ENCODE measurements at regions not wholly inside any gene's neighbourhood (a gene's known extent, or its start where the extent isn't known, plus 50 kb on each side); places are given as distances from the start of the nearest gene placed in this dataset.
"Not testable (repeated sequence)": the region's sequence is repeated elsewhere in the genome, so short reads cannot be mapped to it uniquely, and the experiment has no call there.

DNA sequence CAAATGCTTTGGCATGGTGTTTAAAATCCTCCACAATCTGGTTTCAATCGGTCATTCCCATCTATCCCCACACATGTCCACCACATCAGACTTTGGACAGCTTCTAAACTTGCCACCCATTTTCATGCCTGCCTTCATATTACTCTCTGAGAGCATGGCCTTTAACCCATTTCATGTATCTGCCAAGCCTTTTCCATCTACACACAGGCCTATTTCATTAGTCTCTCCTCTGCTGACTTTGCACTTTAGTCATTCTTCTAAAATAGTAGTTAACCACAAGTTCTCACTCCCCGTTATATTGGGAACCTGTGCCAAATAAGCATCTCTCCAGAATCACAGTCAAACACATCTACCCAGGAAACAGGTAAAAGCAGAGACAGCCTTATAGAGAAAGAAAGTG, 142.2 kb downstream of the MZT1 start:
- Histone ChIP-seq H3K36me3 (ENCODE audit: insufficient read depth, low read length) (no peaks in the 10 kb centered on the region), H3K4me1 (ENCODE audit: control insufficient read depth, insufficient read depth, low read length) (no peaks in the 10 kb centered on the region), H3K4me3 (ENCODE audit: low read length) (no peak overlapping the region), H3K9me3 (replicated peaks; ENCODE audit: low read length) (no peaks in the 10 kb centered on the region), H3K4me2 (ENCODE audit: low read length) (no peak overlapping the region), H3K9ac (ENCODE audit: low read depth, low read length) (no peak overlapping the region), H3K27me3 (ENCODE audit: control insufficient read depth, insufficient read depth, low read length) (peaks cover 4% of the 10 kb centered on the region)

DNA sequence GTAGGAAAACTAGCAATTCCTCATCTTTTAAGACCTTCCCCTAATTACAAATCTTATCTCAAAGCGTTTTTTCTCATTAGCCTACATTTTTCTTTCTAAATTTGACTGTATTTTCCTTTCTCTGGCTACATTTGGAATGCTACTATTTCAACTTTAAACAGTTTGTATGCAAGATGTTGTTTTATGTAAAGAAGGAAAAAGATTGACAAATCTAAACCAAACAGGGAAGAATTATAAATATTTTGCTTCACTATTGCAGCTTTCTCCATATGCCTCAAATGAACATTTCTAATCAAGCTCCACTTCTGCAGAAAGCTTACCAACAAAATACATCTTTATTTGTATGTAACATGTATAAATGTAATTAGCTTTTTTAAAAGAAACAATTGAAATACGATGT, 156.2 kb downstream of the MZT1 start:
- Histone ChIP-seq H3K4me3 (ENCODE audit: low read length) (no peak overlapping the region), H3K27me3 (ENCODE audit: control insufficient read depth, insufficient read depth, low read length) (no peaks in the 10 kb centered on the region), H3K4me2 (ENCODE audit: low read length) (no peak overlapping the region), H3K9ac (ENCODE audit: low read depth, low read length) (no peak overlapping the region), H3K4me1 (ENCODE audit: control insufficient read depth, insufficient read depth, low read length) (no peaks in the 10 kb centered on the region), H3K9me3 (replicated peaks; ENCODE audit: low read length) (no peaks in the 10 kb centered on the region), H3K36me3 (ENCODE audit: insufficient read depth, low read length) (no peaks in the 10 kb centered on the region)

DNA sequence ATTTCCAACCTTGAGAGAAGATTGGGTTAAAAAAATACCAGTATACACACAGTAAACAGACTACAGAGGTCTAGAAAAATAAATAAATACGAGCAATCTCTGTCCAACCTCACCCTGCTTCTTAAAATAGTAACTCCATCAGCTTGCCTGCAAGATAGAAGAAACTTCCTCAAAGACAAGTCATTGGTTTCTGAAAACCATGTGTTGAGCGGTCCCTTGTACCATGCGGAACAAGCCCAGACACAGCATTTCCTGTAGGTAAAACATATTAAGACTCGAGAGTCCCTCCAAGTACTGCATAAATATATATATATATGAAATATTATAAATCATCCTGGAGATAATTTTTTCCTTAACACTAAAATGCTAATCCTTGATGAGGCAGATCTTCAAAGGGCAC, 157.4 kb downstream of the MZT1 start:
- H3K9me3 ChIP-seq (replicated peaks; ENCODE audit: low read length) = no peaks in the 10 kb centered on the region
- H3K4me2 ChIP-seq (ENCODE audit: low read length) = no peak overlapping the region
- no peaks in the 10 kb centered on the region for H3K27me3 ChIP-seq (ENCODE audit: control insufficient read depth, insufficient read depth, low read length)
- no peaks in the 10 kb centered on the region for H3K36me3 ChIP-seq (ENCODE audit: insufficient read depth, low read length)
- H3K4me3 ChIP-seq (ENCODE audit: low read length) = no peak overlapping the region
- H3K4me1 ChIP-seq (ENCODE audit: control insufficient read depth, insufficient read depth, low read length) = no peaks in the 10 kb centered on the region
- H3K9ac ChIP-seq (ENCODE audit: low read depth, low read length) = no peak overlapping the region

DNA sequence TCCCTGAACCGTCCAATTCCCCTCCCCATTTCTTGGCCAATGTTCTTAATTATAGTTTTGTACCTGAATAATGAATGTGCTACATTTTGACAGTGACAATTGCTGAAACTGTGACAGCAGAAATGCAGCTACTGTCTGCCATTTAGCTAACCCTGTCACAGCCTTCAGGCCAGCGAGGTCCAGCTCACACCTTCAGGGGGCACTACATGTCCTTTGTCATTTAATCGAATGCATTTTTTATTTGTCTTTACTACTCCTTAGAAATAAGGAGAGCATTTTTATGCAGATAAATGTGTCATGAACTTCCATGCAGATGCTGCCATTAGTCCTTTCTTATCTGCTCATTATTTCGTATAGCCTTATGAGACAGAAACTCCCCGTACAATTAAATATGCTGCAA, 159.9 kb downstream of the MZT1 start:
- no peaks in the 10 kb centered on the region for H3K27me3 ChIP-seq (ENCODE audit: control insufficient read depth, insufficient read depth, low read length)
- no peak overlapping the region for H3K4me2 ChIP-seq (ENCODE audit: low read length)
- no peaks in the 10 kb centered on the region for H3K36me3 ChIP-seq (ENCODE audit: insufficient read depth, low read length)
- H3K4me1 ChIP-seq (ENCODE audit: control insufficient read depth, insufficient read depth, low read length) = no peaks in the 10 kb centered on the region
- H3K9ac ChIP-seq (ENCODE audit: low read depth, low read length) = no peak overlapping the region
- no peak overlapping the region for H3K4me3 ChIP-seq (ENCODE audit: low read length)
- H3K9me3 ChIP-seq (replicated peaks; ENCODE audit: low read length) = no peaks in the 10 kb centered on the region

DNA sequence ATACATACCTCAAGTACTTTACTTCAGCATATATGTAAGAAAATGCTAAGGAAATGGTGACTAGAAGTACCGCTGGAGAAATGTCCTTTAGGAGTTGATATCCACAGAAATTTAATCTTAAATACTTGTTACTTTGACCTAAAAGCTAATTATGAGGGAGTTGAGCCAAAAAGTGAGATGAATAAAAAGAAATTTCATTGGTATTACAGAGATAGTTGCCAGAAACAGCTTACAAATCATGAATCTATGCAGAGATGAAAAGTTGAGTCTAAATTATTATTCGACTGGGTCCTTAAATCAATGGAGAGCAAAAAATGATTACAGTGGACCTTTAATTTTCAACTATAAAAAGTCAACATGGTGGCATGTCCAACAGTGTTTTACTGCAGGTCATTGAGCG, 160.9 kb downstream of the MZT1 start:
- H3K36me3 ChIP-seq (ENCODE audit: insufficient read depth, low read length) = no peaks in the 10 kb centered on the region
- no peaks in the 10 kb centered on the region for H3K9me3 ChIP-seq (replicated peaks; ENCODE audit: low read length)
- H3K9ac ChIP-seq (ENCODE audit: low read depth, low read length) = no peak overlapping the region
- no peaks in the 10 kb centered on the region for H3K4me1 ChIP-seq (ENCODE audit: control insufficient read depth, insufficient read depth, low read length)
- no peak overlapping the region for H3K4me3 ChIP-seq (ENCODE audit: low read length)
- no peaks in the 10 kb centered on the region for H3K27me3 ChIP-seq (ENCODE audit: control insufficient read depth, insufficient read depth, low read length)
- H3K4me2 ChIP-seq (ENCODE audit: low read length) = no peak overlapping the region

DNA sequence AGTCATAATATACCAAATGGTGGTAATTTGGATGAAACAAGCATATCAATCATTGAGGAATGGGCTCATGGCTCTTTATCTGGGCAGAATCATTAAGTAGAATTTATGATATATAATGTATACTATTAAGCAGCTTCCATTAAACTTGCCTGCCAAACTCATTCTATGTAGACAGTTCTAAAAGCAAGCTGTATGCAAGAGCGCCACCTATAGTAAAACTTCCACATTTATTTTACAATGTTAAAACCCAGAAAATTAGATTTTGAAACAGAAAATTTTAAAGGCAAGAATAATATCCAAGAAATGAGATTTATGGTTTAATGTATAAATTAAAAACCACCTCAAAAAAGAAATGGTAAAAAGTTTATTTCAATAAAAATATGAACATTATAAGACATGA, 161.5 kb downstream of the MZT1 start:
- no peaks in the 10 kb centered on the region for H3K36me3 ChIP-seq (ENCODE audit: insufficient read depth, low read length)
- no peaks in the 10 kb centered on the region for H3K9me3 ChIP-seq (replicated peaks; ENCODE audit: low read length)
- H3K9ac ChIP-seq (ENCODE audit: low read depth, low read length) = no peak overlapping the region

DNA sequence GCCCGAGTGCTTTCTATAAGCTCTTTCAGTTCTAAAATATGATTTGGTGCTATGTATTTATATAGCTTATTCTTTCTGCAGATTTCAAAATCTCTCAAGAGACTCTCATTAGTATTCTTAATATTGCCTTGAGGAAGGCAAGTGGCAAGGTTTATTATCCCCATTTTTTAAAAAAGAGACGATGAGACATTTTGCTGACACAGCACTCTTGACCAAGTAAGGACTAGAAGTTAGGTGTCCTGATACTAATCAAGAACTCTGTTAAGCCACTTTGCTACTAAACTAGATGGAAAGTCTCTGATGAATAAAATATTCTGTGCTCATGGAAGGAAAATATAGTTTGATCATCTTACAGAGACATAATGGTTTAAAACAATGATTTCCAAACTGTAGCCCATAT, 164.7 kb downstream of the MZT1 start:
- Histone ChIP-seq H3K4me3 (ENCODE audit: low read length) (no peak overlapping the region), H3K4me2 (ENCODE audit: low read length) (no peak overlapping the region), H3K36me3 (ENCODE audit: insufficient read depth, low read length) (no peaks in the 10 kb centered on the region), H3K9me3 (replicated peaks; ENCODE audit: low read length) (no peaks in the 10 kb centered on the region), H3K27me3 (ENCODE audit: control insufficient read depth, insufficient read depth, low read length) (no peaks in the 10 kb centered on the region), H3K4me1 (ENCODE audit: control insufficient read depth, insufficient read depth, low read length) (no peaks in the 10 kb centered on the region), H3K9ac (ENCODE audit: low read depth, low read length) (no peak overlapping the region)

More for the DNA sequence above, 161.5 kb downstream of the MZT1 start:
- H3K4me1 ChIP-seq (ENCODE audit: control insufficient read depth, insufficient read depth, low read length) = no peaks in the 10 kb centered on the region
- no peak overlapping the region for H3K4me3 ChIP-seq (ENCODE audit: low read length)
- H3K4me2 ChIP-seq (ENCODE audit: low read length) = no peak overlapping the region
- H3K27me3 ChIP-seq (ENCODE audit: control insufficient read depth, insufficient read depth, low read length) = no peaks in the 10 kb centered on the region

DNA sequence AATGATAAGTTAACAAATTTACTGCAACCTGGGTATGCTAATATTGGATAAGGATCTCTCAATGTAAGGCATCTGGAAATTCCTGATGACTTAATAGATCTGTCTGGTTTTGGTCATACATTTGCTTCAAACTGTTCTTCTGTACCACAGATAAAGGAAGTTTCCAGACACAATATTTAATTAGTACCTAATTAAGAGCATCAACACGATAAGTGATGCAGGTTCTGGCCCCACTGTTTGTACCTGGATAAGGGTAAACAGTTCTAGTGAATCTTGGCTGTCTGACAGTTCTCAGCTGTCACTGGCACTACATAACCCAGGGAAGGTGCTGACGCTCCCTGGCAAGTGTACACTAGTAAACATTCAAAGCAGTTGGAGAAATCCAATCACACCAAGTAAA, 165.6 kb downstream of the MZT1 start:
- Histone ChIP-seq H3K36me3 (ENCODE audit: insufficient read depth, low read length) (no peaks in the 10 kb centered on the region), H3K4me1 (ENCODE audit: control insufficient read depth, insufficient read depth, low read length) (no peaks in the 10 kb centered on the region), H3K9ac (ENCODE audit: low read depth, low read length) (no peak overlapping the region), H3K9me3 (replicated peaks; ENCODE audit: low read length) (no peaks in the 10 kb centered on the region), H3K4me3 (ENCODE audit: low read length) (no peak overlapping the region), H3K4me2 (ENCODE audit: low read length) (no peak overlapping the region), H3K27me3 (ENCODE audit: control insufficient read depth, insufficient read depth, low read length) (no peaks in the 10 kb centered on the region)

DNA sequence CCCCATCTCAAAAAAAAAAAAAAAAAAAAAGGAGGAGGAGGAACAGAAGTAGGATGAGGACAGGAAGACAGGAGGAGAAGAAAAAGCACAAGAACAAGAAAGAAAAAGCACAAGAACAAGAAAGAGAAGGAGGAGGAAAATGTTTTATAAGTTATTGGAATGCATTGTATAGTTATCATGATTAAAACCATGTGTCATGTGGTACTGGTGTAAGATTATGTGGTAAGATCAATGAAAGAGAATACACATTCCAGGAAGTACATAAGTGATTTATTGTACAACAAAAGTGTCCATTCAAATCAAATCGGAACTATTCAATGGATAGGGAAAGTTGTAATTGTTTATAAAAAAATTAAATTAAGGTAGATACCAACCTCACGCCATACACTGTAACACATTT, 167.7 kb downstream of the MZT1 start:
- no peaks in the 10 kb centered on the region for H3K4me1 ChIP-seq (ENCODE audit: control insufficient read depth, insufficient read depth, low read length)
- no peak overlapping the region for H3K9ac ChIP-seq (ENCODE audit: low read depth, low read length)
- no peaks in the 10 kb centered on the region for H3K27me3 ChIP-seq (ENCODE audit: control insufficient read depth, insufficient read depth, low read length)
- no peak overlapping the region for H3K4me2 ChIP-seq (ENCODE audit: low read length)
- no peaks in the 10 kb centered on the region for H3K36me3 ChIP-seq (ENCODE audit: insufficient read depth, low read length)
- H3K9me3 ChIP-seq (replicated peaks; ENCODE audit: low read length) = no peaks in the 10 kb centered on the region
- H3K4me3 ChIP-seq (ENCODE audit: low read length) = no peak overlapping the region

DNA sequence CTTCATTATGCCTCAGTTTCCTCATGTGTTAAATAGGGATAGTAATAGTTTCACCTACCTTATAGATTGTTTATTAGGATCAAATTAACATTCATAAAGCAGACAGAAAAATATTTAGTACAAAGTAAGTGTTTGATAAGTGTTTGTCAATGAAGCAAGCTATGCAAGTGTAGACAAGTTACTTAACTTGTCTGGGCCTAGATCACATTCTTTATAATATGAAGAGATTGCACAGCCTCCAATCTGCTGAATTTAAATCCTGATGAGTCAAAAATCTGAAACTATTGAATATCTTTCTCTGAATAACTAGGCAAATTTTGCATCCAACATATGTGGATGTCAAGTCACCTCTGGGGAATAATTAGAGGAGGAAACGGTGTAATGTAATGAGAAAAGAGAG, 170.5 kb downstream of the MZT1 start:
- no peaks in the 10 kb centered on the region for H3K36me3 ChIP-seq (ENCODE audit: insufficient read depth, low read length)
- no peak overlapping the region for H3K4me2 ChIP-seq (ENCODE audit: low read length)
- no peaks in the 10 kb centered on the region for H3K4me1 ChIP-seq (ENCODE audit: control insufficient read depth, insufficient read depth, low read length)
- no peaks in the 10 kb centered on the region for H3K9me3 ChIP-seq (replicated peaks; ENCODE audit: low read length)
- H3K4me3 ChIP-seq (ENCODE audit: low read length) = no peak overlapping the region
- no peaks in the 10 kb centered on the region for H3K27me3 ChIP-seq (ENCODE audit: control insufficient read depth, insufficient read depth, low read length)
- no peak overlapping the region for H3K9ac ChIP-seq (ENCODE audit: low read depth, low read length)

DNA sequence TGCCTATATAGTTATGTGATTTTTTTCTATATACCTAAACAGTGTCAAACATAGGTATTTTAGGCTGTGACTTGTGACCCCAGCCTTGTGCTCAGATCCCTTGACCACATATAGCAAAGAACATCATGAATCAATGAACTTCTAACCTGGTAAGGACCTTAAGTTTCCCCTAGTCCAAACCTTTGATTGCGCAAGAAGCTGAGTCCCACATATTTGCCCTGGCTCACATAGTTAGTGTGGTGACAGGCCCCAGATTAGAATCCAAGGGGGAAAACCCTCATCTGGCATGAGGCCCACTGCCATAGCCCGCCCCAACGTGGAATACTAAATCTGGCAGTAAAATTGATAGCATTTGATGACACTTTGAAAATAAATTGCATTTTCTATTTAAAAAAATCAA, 171.8 kb downstream of the MZT1 start:
- Histone ChIP-seq H3K4me3 (ENCODE audit: low read length) (no peak overlapping the region), H3K36me3 (ENCODE audit: insufficient read depth, low read length) (no peaks in the 10 kb centered on the region), H3K9me3 (replicated peaks; ENCODE audit: low read length) (no peaks in the 10 kb centered on the region), H3K9ac (ENCODE audit: low read depth, low read length) (no peak overlapping the region), H3K4me2 (ENCODE audit: low read length) (no peak overlapping the region), H3K4me1 (ENCODE audit: control insufficient read depth, insufficient read depth, low read length) (no peaks in the 10 kb centered on the region), H3K27me3 (ENCODE audit: control insufficient read depth, insufficient read depth, low read length) (no peaks in the 10 kb centered on the region)

DNA sequence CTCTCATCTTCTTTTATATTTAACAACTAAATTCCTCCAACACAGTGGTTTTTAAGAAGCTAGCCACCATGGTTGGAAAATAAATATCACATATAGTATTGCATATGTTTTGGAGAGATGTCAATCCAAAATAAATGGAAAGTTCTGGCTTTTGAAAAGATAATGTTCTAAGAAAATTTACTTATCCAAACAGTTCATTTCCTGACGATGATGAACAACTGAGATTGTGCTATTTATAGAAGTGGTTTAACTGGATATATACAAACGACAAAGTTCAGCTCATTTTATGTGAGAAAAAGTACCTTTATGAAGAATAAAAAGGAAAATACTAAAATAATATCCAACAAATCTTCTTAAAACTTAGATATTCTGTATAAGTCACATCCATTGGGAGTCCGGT, 174.7 kb downstream of the MZT1 start:
- no peaks in the 10 kb centered on the region for H3K9me3 ChIP-seq (replicated peaks; ENCODE audit: low read length)
- no peak overlapping the region for H3K4me2 ChIP-seq (ENCODE audit: low read length)
- H3K27me3 ChIP-seq (ENCODE audit: control insufficient read depth, insufficient read depth, low read length) = no peaks in the 10 kb centered on the region
- no peaks in the 10 kb centered on the region for H3K36me3 ChIP-seq (ENCODE audit: insufficient read depth, low read length)
- no peak overlapping the region for H3K4me3 ChIP-seq (ENCODE audit: low read length)
- no peak overlapping the region for H3K9ac ChIP-seq (ENCODE audit: low read depth, low read length)
- no peaks in the 10 kb centered on the region for H3K4me1 ChIP-seq (ENCODE audit: control insufficient read depth, insufficient read depth, low read length)

DNA sequence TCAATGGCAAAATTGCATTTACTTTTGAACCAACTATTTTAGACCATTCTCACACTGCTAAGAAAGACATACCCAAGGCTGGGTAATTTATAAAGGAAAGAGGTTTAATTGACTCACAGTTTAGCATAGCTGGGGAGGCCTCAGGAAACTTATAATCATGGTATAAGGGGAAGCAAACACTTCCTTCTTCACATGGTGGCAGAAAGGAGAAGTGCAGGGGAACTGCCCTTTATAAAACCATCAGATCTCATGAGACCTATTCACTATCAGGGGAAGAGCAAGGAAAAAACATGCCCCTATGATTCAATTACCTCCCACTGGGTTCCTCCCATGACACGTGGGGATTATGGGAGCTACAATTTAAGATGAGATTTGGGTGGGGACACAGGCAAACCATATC, 181.5 kb downstream of the MZT1 start:
- not testable (repeated sequence) for H3K9ac ChIP-seq (ENCODE audit: low read depth, low read length); H3K4me3 ChIP-seq (ENCODE audit: low read length); H3K27me3 ChIP-seq (ENCODE audit: control insufficient read depth, insufficient read depth, low read length); H3K4me1 ChIP-seq (ENCODE audit: control insufficient read depth, insufficient read depth, low read length); H3K9me3 ChIP-seq (replicated peaks; ENCODE audit: low read length); H3K36me3 ChIP-seq (ENCODE audit: insufficient read depth, low read length); H3K4me2 ChIP-seq (ENCODE audit: low read length)
